CD4-positive, alpha-beta T cell treated with Interleukin-21 for 1 hour (primary cell): ENCODE measurements at regions not wholly inside any gene's neighbourhood (a gene's known extent, or its start where the extent isn't known, plus 50 kb on each side); places are given as distances from the start of the nearest gene placed in this dataset.
A peak's percentile ranks its signal among the peaks of the same experiment; 100 is the strongest.

Experiments used
- DNase-seq: peaks from one replicate; pipeline ENCODE4 v3.0.0-alpha.2; 2020

GRCh38 chr10:9189448-9189847, 1135.0 kb downstream of the GATA3 start:
- DNase-seq: no peak

- DNase-seq: no peak
Measured at GRCh38 chr10:9193120-9193519, 1138.6 kb downstream of the GATA3 start.

- DNase-seq: no peak
Measured at GRCh38 chr10:9195385-9195784, 1140.9 kb downstream of the GATA3 start.

- DNase-seq: no peak
Measured at GRCh38 chr10:9198611-9199010, 1144.1 kb downstream of the GATA3 start.

- no peak for DNase-seq
Measured at GRCh38 chr10:9205558-9205957, 1151.1 kb downstream of the GATA3 start.

GRCh38 chr10:9209105-9209798, 1154.8 kb downstream of the GATA3 start:
- DNase-seq: peak; percentile 73

- DNase-seq: no peak
Measured at GRCh38 chr10:9211228-9211627, 1156.7 kb downstream of the GATA3 start.

GRCh38 chr10:9214618-9215017, 1160.1 kb downstream of the GATA3 start:
- DNase-seq: no peak

- no peak for DNase-seq
Measured at GRCh38 chr10:9215121-9215520, 1160.6 kb downstream of the GATA3 start.

- DNase-seq: no peak
Measured at GRCh38 chr10:9219860-9220259, 1165.4 kb downstream of the GATA3 start.

- DNase-seq: no peak
Measured at GRCh38 chr10:9222917-9223316, 1168.4 kb downstream of the GATA3 start.

- DNase-seq: no peak
Measured at GRCh38 chr10:9227679-9228365, 1173.3 kb downstream of the GATA3 start.

- DNase-seq: no peak
Measured at GRCh38 chr10:9228771-9229170, 1174.3 kb downstream of the GATA3 start.

- no peak for DNase-seq
Measured at GRCh38 chr10:9229702-9230244, 1175.3 kb downstream of the GATA3 start.

GRCh38 chr10:9230625-9231024, 1176.1 kb downstream of the GATA3 start:
- DNase-seq: no peak

- DNase-seq: no peak
Measured at GRCh38 chr10:9234191-9234590, 1179.7 kb downstream of the GATA3 start.

- no peak for DNase-seq
Measured at GRCh38 chr10:9238041-9238440, 1183.6 kb downstream of the GATA3 start.

GRCh38 chr10:9239298-9239697, 1184.8 kb downstream of the GATA3 start:
- DNase-seq: no peak

- DNase-seq: no peak
Measured at GRCh38 chr10:9243941-9244411, 1189.5 kb downstream of the GATA3 start.

GRCh38 chr10:9244864-9245263, 1190.4 kb downstream of the GATA3 start:
- no peak for DNase-seq

- no peak for DNase-seq
Measured at GRCh38 chr10:9253121-9253520, 1198.6 kb downstream of the GATA3 start.

- DNase-seq: no peak
Measured at GRCh38 chr10:9254353-9254752, 1199.9 kb downstream of the GATA3 start.

- DNase-seq: no peak
Measured at GRCh38 chr10:9260690-9261089, 1206.2 kb downstream of the GATA3 start.

GRCh38 chr10:9262770-9263169, 1208.3 kb downstream of the GATA3 start:
- no peak for DNase-seq
